Superior temporal gyrus (tissue), 1 donor: ENCODE measurements at regions not wholly inside any gene's neighbourhood (a gene's known extent, or its start where the extent isn't known, plus 50 kb on each side); places are given as distances from the start of the nearest gene placed in this dataset.

Experiments
- DNase-seq: peaks from one replicate; pipeline ENCODE4 v3.0.0-alpha.2; 2016; ENCODE audit errors: extremely low spot score

GRCh38 chr13:100940658-100941057, 266.1 kb upstream of the TMTC4 start:
- no peak for DNase-seq

- no peak for DNase-seq
These were observed 259.2 kb upstream of the TMTC4 start for GRCh38 chr13:100933841-100934240.

DNA sequence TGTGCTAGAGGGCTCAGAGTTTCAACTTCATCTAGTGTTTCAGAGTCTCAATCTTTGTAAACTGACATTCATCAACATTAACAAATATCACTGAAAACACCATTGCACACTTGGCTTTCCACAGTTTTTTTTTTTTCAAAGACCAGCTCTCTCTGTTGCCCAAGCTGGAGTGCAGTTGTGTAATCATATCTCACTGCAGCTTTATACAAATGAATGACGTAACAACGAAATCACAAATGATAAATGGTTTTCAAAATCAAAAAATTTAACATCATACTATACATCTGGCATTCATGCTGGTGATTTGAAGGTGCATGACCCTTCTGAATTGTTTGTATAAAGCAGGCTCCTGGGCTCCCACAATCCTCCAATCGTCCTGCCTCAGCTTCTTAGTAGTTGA, 248.0 kb upstream of the TMTC4 start:
- no peak for DNase-seq

DNA sequence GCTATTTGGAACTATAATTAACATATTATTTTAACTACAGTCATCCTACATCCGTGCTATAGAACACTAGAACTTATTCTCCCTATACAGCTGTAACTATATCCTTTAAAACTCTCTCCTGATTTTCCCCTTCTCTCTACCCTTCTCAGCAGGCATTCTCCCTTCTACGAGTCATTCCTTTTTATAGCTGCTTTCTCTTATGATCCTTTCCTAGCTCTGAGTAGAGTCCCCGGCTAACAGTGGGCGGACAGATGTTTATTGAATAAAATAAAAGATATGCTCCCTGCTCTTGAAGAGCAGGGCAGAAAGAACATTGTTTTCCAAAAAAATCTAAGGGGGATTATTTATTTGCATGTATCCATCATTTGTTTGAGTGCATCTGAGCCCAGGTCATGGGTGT, 246.5 kb upstream of the TMTC4 start:
- no peak for DNase-seq

- no peak for DNase-seq
These were observed 242.4 kb upstream of the TMTC4 start for GRCh38 chr13:100917011-100917410.

DNA sequence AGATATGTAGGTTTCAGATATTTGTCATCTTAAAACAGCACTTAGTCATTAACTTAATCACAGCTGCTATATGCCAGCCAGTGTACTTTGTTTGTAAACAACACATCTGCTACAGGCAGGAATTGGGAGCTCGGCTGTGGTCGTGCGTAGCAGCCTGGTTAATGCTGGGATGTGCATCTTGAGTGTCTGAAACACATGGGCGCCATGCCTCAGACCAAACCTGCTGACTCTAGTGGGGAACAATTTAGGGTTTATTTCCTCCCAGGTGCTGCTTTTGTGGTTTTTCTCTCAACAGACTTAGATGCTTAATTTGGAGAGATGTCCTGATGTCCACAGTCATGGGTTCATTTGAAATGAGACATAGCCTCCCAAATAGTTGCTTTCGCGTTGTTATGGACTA, 238.5 kb upstream of the TMTC4 start:
- DNase-seq: no peak

- no peak for DNase-seq
These were observed 229.8 kb upstream of the TMTC4 start for GRCh38 chr13:100904293-100904976.

- no peak for DNase-seq
These were observed 225.2 kb upstream of the TMTC4 start for GRCh38 chr13:100899720-100900316.

DNA sequence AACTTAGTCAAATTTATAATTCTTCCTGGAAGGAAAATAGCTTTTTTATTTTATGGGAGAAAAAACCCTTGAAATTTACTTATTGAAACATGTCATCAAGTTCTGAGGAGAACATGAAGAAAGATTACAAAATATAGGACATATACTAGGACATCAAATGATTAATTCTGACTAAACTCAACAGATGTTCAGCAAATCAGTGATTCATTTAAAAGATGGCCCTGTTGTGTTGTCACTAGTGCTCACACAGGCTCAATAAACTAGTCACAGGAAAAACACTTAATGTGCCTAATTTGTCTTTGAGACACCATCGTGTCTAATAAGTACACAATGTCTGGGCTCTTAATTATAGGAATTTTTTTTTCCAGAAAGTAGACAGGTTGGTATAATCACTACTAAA, 223.8 kb upstream of the TMTC4 start:
- DNase-seq: no peak

GRCh38 chr13:100895651-100896050, 221.1 kb upstream of the TMTC4 start:
- no peak for DNase-seq

- DNase-seq: peak; percentile 71
These were observed 218.4 kb upstream of the TMTC4 start for GRCh38 chr13:100892981-100893380.

GRCh38 chr13:100890645-100891044, 216.1 kb upstream of the TMTC4 start:
- DNase-seq: no peak

DNA sequence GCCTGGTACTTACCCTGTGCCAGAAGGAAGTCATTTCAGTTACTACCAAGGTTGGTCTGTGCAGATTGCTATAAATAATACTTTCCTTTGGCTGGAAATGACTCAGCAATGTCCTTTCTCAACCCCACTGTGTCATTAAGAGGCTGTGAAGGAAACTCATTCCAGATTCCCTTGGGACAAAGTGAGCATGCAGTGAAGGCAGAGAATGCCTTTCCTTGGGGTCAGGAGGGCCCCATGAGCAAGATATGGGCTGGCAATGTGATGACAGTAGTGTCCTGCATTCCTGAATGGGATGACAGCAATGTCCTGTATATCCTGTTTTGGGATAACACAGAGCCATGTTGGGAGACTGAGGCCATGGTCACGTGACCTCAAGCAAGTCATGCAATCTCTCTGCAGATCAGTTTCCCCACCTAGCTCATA, 213.1 kb upstream of the TMTC4 start:
- no peak for DNase-seq

DNA sequence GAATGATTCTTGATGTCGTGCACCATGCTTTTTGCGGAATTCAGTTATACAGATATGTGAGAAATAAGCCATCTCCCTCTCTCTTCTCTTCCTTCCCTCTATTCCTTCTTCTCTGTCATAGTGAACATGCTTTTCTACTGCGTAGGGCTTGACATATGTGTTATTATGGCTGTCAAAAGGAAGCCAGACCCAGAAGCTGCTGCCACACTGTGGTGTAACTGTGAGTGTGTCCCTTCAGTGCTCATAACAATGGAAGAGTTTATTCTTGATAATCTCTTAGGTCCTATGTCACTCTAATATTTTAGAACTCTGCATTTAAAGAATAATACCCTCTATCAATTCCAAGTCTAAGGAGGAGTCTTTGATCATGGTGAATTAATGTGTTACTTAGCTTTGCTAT, 208.9 kb upstream of the TMTC4 start:
- peak; percentile 62 for DNase-seq

- no peak for DNase-seq
These were observed 206.8 kb upstream of the TMTC4 start for GRCh38 chr13:100881291-100881864.

DNA sequence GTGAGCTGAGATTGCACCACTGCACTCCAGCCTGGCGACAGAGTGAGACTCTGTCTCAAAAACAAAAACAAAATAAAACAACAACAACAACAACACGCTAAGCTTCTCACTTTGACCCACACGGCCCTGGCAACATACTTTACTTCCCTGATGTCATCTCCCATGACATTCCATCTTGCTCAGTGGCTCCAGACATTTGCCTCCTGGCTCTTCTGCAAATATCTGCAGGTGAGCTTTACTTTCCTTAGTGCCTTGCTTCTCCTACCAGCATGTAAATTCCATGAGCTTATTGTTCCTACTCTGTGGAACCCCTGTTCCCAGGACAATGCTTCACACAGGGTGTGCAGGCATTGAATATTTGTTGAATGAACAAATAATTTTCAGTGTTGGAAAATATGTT, 205.6 kb upstream of the TMTC4 start:
- DNase-seq: no peak

DNA sequence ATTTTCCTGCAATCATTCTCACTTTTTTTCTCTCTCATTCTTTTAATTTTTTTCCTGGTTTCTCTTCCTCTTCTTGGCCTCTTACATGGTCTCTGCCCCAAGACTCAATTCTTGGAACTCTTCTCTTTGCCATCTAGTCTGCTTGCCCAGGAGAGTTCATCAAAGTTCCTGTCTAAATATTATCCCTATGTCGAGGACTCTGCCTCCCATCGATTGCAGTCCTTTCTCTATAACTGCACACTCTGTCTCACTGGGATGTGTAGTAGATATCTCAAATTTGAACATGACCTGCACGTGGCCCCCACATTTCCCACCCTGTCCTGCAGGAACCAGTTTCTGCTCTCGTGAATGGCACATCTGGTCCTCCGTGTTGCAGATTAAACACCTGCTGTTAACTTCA, 204.7 kb upstream of the TMTC4 start:
- DNase-seq: no peak

DNA sequence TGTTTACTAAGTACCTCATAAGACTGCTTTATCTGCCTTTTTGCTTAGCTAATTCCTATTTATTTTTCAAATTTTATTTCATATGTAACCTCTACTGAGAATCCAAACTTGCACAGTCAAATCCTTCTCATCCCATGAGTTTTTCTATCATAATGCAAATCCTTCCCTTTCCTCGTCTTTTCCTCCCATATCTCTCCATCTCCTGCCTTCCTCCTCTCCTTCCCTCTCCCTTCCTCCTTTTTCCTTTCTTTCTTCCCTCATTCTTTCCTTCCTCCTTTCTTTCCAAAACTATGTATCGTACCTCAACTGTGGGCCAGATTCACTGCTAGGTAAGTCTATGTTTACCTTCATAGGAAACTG, 201.4 kb upstream of the TMTC4 start:
- no peak for DNase-seq

DNA sequence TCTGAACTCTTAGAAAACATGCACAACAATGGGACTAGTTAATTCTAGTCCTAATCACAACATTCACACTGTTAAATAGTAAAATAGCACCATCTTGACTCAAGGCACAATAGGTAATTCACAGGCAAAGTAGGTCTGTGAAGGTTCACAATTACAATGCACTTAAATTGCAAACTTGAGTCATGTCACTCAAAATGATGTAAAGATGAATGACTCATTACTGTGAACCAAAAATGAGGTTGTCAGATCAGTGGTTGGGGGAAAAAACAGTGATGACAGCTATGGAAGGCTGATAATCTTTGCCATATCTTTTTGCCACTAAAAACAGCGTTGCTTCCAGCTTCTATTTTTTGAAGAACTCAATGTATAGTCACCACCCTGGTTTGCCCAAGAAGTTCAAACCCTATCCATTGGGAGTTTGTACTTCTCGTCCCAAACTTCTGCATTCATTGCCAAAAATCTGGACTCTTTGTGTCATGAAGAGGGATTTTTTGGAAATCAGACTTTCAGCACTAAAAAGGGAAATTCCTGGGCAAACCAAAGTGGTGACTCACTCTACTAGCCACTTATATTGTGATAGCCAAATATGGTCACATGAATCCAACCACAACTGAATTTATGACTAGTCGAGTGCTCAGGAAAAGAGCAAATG, 200.9 kb upstream of the TMTC4 start:
- DNase-seq: no peak

DNA sequence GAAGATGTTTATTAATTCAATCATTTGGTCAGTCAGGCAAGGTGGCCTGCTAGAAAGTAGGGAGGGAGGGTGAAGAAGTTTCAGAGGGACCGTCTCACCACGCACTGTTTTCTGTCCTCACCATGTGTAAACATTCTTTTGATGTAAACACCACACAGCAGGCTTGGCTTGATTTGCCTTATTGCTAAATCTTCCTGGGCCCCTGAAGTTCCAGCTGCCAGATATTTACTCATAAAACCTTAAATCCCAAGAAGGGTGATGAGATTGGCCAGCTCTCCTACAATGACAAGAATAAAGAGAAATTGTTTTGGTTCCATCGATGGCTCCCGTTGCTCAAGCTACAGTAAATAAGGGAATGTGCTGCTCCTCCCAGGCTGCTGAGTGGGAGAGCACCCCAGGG, 198.2 kb upstream of the TMTC4 start:
- DNase-seq: no peak

DNA sequence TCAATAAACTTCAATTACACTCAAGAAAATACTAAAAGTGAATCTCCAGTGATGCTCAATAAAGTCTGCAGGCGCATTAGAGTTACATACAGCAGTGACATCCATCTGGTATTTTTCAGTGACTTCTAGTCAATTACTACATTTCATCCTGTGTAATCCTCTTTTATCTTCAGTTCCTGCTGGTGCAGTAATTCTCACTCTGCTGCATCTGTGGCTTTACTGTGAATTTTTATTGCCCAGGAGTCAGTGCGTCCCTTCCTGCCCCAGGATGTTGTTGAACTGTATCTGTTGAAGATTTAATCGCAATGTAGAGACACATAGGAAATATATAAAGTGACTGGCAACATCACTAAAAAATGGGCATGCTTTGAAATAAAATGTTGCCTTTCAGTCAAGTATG, 196.3 kb upstream of the TMTC4 start:
- no peak for DNase-seq

DNA sequence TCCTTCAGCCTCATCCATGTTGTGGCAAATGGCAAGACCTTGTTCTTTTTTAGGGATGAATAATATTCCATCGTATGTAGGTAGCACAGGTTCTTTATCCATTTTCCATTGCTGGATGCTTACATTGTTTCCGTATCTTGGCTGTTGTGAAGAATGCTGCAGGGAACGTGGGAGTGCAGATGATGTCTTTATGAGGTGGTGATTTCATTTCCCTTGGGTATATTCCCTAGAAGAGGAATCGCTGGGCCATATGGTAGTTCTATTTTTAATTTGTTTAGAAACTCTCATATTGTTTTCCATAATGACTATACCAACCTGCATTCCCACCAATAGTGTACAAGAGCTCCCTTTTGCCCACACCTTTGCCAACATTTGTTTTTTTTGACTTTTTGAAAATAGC, 186.3 kb upstream of the TMTC4 start:
- DNase-seq: no peak

GRCh38 chr13:100859861-100860260, 185.3 kb upstream of the TMTC4 start:
- DNase-seq: no peak
